Epithelial cell of proximal tubule (primary cell): ENCODE measurements at regions not wholly inside any gene's neighbourhood (a gene's known extent, or its start where the extent isn't known, plus 50 kb on each side); places are given as distances from the start of the nearest gene placed in this dataset.
A peak's percentile ranks its signal among the peaks of the same experiment; 100 is the strongest.

Experiments used
- DNase-seq: peaks from one replicate; pipeline ENCODE4 v3.0.0-alpha.2; 2011; ENCODE audit warnings: low read depth
- H3K4me3 ChIP-seq: 2 replicates; pipeline ENCODE4 v1.5.1; 2011; ENCODE audit warnings: low read depth, mild to moderate bottlenecking, low read length
- TF ChIP-seq, protein P1 (sequence below): conservative IDR thresholded peaks from 2 replicates; pipeline ENCODE4 v1.5.1; 2012; ENCODE audit warnings: low read depth, mild to moderate bottlenecking, low read length

DNA sequence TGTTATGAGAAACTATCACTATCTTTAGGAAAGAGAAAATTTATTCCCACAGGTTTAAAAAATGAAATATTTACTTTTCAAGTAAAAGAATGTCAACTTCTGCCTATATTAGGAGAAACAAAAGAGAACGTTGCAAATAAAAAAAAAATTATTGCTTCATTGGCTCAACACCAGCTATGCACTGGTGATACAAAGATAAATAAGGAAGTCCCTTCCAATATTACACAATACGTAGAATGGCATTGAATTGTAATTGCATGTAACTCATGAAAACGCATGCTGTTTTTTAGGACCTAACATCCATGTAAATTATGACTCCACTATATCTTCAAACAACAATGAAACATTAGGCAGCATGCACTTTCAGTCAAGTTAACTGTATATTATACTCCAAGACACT, 56.4 kb upstream of the RERGL start:
- H3K4me3 ChIP-seq = no peak overlapping the region
- DNase-seq = no peak
- TF ChIP-seq, protein P1, sequence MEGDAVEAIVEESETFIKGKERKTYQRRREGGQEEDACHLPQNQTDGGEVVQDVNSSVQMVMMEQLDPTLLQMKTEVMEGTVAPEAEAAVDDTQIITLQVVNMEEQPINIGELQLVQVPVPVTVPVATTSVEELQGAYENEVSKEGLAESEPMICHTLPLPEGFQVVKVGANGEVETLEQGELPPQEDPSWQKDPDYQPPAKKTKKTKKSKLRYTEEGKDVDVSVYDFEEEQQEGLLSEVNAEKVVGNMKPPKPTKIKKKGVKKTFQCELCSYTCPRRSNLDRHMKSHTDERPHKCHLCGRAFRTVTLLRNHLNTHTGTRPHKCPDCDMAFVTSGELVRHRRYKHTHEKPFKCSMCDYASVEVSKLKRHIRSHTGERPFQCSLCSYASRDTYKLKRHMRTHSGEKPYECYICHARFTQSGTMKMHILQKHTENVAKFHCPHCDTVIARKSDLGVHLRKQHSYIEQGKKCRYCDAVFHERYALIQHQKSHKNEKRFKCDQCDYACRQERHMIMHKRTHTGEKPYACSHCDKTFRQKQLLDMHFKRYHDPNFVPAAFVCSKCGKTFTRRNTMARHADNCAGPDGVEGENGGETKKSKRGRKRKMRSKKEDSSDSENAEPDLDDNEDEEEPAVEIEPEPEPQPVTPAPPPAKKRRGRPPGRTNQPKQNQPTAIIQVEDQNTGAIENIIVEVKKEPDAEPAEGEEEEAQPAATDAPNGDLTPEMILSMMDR = no peak

- H3K4me3 ChIP-seq = no peak overlapping the region
- TF ChIP-seq, protein P1 = no peak
- DNase-seq = no peak
Observed at GRCh38 chr12:18145924-18146323, 55.9 kb upstream of the RERGL start.

GRCh38 chr12:18141048-18141982, 51.3 kb upstream of the RERGL start:
- DNase-seq = peak; percentile 26
- TF ChIP-seq, protein P1 = no peak
- H3K4me3 ChIP-seq = no peak overlapping the region

- TF ChIP-seq, protein P1 = no peak
- no peak for DNase-seq
Observed at GRCh38 chr12:18139989-18140596, 50.1 kb upstream of the RERGL start.

More at GRCh38 chr12:18139989-18140596, 50.1 kb upstream of the RERGL start:
- H3K4me3 ChIP-seq = no peak overlapping the region
